A549 (cell line): ENCODE measurements at regions not wholly inside any gene's neighbourhood (a gene's known extent, or its start where the extent isn't known, plus 50 kb on each side); places are given as distances from the start of the nearest gene placed in this dataset.

Experiments
- CBX2 ChIP-seq: fragments of 200-600 bp; sonication (generic); IDR thresholded peaks from 2 replicates; pipeline ENCODE4 v1.6.1; 2016; ENCODE audit warnings: low read depth, mild to moderate bottlenecking, borderline replicate concordance
- HDAC2 ChIP-seq: fragments of 200-600 bp; sonication (generic); IDR thresholded peaks from 2 replicates; pipeline ENCODE4 v1.6.1; 2016
- NR3C1 ChIP-seq: fragments of >200 bp; sonication (Bioruptor Twin); formaldehyde crosslinking; IDR thresholded peaks from 3 replicates; pipeline ENCODE4 v1.6.1; 2017
- POLR2A ChIP-seq: IDR thresholded peaks from 2 replicates; pipeline ENCODE4 v1.6.1; 2012; ENCODE audit warnings: mild to moderate bottlenecking, low read length
- TF ChIP-seq, protein P1 (sequence below): fragments of >200 bp; sonication (Bioruptor Twin); formaldehyde crosslinking; IDR thresholded peaks from 3 replicates; pipeline ENCODE4 v1.5.1; 2016

DNA sequence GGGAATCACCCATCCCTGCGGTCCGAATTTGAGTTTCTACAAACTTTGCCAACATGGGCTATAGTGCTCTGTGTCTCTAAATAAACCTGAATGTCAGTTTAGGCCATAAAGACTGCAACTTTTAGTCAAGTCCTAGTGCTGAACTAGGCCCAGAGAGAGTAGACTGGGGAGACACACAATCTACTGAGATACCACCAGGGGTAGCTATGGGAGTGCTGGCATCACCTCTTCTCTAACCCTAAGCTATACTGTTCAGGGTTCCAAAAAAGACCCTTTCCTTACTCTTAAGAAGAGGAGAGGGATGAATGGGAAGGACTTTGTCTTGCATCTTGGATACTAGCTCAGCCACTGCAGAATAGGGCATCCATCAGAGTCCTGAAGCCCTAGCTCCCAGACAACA lies 866.7 kb upstream of the PRMT6 start:
- TF ChIP-seq POLR2A (no peak), NR3C1 (no peak), CBX2 (no peak), HDAC2 (no peak)
- TF ChIP-seq, protein P1, sequence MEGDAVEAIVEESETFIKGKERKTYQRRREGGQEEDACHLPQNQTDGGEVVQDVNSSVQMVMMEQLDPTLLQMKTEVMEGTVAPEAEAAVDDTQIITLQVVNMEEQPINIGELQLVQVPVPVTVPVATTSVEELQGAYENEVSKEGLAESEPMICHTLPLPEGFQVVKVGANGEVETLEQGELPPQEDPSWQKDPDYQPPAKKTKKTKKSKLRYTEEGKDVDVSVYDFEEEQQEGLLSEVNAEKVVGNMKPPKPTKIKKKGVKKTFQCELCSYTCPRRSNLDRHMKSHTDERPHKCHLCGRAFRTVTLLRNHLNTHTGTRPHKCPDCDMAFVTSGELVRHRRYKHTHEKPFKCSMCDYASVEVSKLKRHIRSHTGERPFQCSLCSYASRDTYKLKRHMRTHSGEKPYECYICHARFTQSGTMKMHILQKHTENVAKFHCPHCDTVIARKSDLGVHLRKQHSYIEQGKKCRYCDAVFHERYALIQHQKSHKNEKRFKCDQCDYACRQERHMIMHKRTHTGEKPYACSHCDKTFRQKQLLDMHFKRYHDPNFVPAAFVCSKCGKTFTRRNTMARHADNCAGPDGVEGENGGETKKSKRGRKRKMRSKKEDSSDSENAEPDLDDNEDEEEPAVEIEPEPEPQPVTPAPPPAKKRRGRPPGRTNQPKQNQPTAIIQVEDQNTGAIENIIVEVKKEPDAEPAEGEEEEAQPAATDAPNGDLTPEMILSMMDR, result no peak
